LNCAP (cell line): ENCODE measurements at regions not wholly inside any gene's neighbourhood (a gene's known extent, or its start where the extent isn't known, plus 50 kb on each side); places are given as distances from the start of the nearest gene placed in this dataset.

Source experiments
- CTCF ChIP-seq: fragments of 450-650 bp; IDR thresholded peaks from 2 replicates; pipeline ENCODE4 v1.5.1; 2017; ENCODE audit warnings: mild to moderate bottlenecking

GRCh38 chr2:228860601-228861285, 410.3 kb downstream of the PID1 start:
- TF ChIP-seq CTCF, result no peak

- no peak for TF ChIP-seq CTCF
Measured at GRCh38 chr2:228853151-228853550, 417.9 kb downstream of the PID1 start.

- TF ChIP-seq CTCF, result no peak
Measured at GRCh38 chr2:228848638-228849037, 422.4 kb downstream of the PID1 start.

GRCh38 chr2:228847684-228848083, 423.4 kb downstream of the PID1 start:
- TF ChIP-seq CTCF, result no peak

GRCh38 chr2:228846161-228846560, 424.9 kb downstream of the PID1 start:
- no peak for TF ChIP-seq CTCF

- TF ChIP-seq CTCF, result no peak
Measured at GRCh38 chr2:228845162-228845925, 425.7 kb downstream of the PID1 start.

- no peak for TF ChIP-seq CTCF
Measured at GRCh38 chr2:228841877-228842276, 429.2 kb downstream of the PID1 start.
